ENCODE measurements at regions not wholly inside any gene's neighbourhood (a gene's known extent, or its start where the extent isn't known, plus 50 kb on each side); places are given as distances from the start of the nearest gene placed in this dataset.

DNA sequence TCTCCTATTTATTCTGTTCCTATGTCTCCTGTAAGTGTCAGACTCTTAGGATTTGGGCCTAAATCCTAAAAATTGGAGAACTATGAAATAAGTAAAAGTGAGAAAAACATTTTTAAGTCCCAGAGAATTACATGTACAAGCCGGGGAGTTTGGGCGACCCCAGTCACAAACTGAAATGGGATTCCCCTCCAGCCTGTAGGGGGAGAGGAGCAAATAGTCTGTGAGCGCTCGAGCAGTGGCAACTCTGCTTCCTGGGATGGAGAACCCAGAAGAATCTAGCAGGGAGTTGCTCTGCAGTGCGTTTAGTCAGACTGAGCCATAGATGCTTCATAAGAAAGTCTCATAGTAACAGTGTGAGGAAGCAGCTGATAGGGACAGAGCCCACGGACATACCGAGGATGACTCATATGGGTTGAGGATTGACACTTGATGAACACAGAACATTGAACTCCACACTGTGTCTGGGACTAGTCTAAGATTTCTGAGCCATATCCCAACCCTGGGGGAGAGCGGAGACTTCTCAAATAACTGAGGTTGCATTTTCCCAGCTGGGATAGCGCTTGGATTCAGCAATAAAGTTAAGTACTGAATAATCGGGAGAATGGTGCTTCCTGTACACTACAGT lies 437.2 kb downstream of the BCKDHB start:
- TF ChIP-seq CTCF (IDR thresholded peaks at IDR 0.05), result no peak
- TF ChIP-seq ZFX (IDR thresholded peaks at IDR 0.05; ENCODE audit: borderline replicate concordance), result no peak

Data from 22Rv1 (cell line).